Uterus (tissue), 3 donors: ENCODE measurements at regions not wholly inside any gene's neighbourhood (a gene's known extent, or its start where the extent isn't known, plus 50 kb on each side); places are given as distances from the start of the nearest gene placed in this dataset.
A peak's percentile ranks its signal among the peaks of the same experiment; 100 is the strongest.

Experiments
- DNase-seq, 2 donors: peaks; one replicate each; pipeline ENCODE4 v3.0.0-alpha.2; 2019 to 2020
- H3K27ac ChIP-seq, 2 donors: fragments of 200-600 bp; sonication (generic); 1 replicate in 1 of 2; 2 replicates in 1 of 2; pipeline ENCODE4 v1.5.1; 2016 to 2018
- H3K27me3 ChIP-seq, 2 donors: fragments of 200-600 bp; sonication (generic); one replicate each; pipeline ENCODE4 v1.5.1; 2018 to 2019; ENCODE audit warnings: control low read depth in 1 of 2
- H3K36me3 ChIP-seq, 2 donors: fragments of 200-600 bp; sonication (generic); one replicate each; pipeline ENCODE4 v1.5.1; 2019; ENCODE audit warnings: control low read depth in 1 of 2
- H3K4me1 ChIP-seq, 2 donors: fragments of 200-600 bp; sonication (generic); one replicate each; pipeline ENCODE4 v1.5.1; 2018 to 2019; ENCODE audit warnings: control low read depth in 1 of 2
- H3K4me3 ChIP-seq, 2 donors: fragments of 200-600 bp; sonication (generic); 1 replicate in 1 of 2; 2 replicates in 1 of 2; pipeline ENCODE4 v1.5.1; 2018 to 2019; ENCODE audit warnings: mild to moderate bottlenecking in 1 of 2
- H3K9me3 ChIP-seq, 2 donors: fragments of 200-600 bp; sonication (generic); one replicate each; pipeline ENCODE4 v1.5.1; 2019; ENCODE audit warnings: control low read depth in 1 of 2
- POLR2A ChIP-seq, 2 donors: fragments of 450-650 bp; IDR thresholded peaks; one replicate each; pipeline ENCODE4 v1.6.1; 2016; ENCODE audit warnings: antibody characterized with exemption in 2 of 2, mild to moderate bottlenecking in 1 of 2, moderate library complexity in 1 of 2
- intact Hi-C: fragments of 100-400 bp; cut with DNase I; formaldehyde crosslinking; loops from one replicate; pipeline ENCODE4 v1.15.1; 2023; ENCODE audit warnings: low total_unique reads
- TF ChIP-seq, protein P1 (sequence below), 4 experiments: fragments of 200-600 bp in 2 of 4; fragments of 450-650 bp in 2 of 4; sonication (generic) in 2 of 4; IDR thresholded peaks; one replicate each; pipeline ENCODE4 v1.5.1; 2016 to 2019; ENCODE audit warnings: antibody characterized with exemption in 4 of 4, mild to moderate bottlenecking in 2 of 4, moderate library complexity in 1 of 4
- donor health status: DM: yes; HTN: yes; CAD: no.

DNA sequence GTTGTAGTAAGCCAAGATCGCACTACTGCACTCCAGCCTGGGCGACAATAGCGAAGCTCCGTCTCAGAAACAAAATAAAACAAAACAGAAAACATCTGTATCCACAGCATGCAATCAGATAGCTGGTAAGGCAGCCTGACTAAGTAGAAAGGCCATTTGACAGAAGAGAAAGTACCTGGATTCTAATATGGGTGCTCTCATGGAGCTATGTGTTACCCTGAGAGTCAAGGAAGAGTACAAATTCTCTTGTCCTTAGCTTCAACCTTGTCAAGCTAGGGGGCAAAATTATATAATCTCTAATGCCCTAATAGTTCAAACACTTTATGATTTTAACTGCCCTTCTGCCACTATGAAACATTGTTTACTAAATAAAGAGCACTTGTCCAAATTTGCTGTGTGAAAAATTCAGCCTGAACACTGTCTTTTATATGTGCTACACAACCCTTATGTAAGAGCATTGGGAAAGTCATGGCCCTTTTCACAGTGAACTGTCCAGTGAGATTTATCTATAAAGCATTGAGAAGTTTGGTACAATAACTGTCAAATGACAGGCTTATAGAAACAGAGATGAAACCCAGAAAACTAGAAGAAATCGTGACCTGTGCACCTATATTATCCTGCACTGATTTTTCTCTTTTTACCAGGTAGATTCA, 51.2 kb upstream of the PRKG1 start:
- TF ChIP-seq, protein P1, sequence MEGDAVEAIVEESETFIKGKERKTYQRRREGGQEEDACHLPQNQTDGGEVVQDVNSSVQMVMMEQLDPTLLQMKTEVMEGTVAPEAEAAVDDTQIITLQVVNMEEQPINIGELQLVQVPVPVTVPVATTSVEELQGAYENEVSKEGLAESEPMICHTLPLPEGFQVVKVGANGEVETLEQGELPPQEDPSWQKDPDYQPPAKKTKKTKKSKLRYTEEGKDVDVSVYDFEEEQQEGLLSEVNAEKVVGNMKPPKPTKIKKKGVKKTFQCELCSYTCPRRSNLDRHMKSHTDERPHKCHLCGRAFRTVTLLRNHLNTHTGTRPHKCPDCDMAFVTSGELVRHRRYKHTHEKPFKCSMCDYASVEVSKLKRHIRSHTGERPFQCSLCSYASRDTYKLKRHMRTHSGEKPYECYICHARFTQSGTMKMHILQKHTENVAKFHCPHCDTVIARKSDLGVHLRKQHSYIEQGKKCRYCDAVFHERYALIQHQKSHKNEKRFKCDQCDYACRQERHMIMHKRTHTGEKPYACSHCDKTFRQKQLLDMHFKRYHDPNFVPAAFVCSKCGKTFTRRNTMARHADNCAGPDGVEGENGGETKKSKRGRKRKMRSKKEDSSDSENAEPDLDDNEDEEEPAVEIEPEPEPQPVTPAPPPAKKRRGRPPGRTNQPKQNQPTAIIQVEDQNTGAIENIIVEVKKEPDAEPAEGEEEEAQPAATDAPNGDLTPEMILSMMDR (IDR thresholded peaks at IDR 0.05), result no peak
- TF ChIP-seq POLR2A (IDR thresholded peaks at IDR 0.05), result no peak
- DNase-seq, result no peak
- Histone ChIP-seq H3K9me3 (no peaks in the 10 kb centered on the region), H3K4me3 (no peak overlapping the region), H3K27ac (peak overlapping the region in 1 of 2 donors; percentile 38), H3K4me1 (peaks cover 0 to 2% of the 10 kb centered on the region in 2 donors), H3K27me3 (no peaks in the 10 kb centered on the region), H3K36me3 (no peaks in the 10 kb centered on the region)
- intact Hi-C loops, result no loop called here

- no peaks in the 10 kb centered on the region for H3K9me3 ChIP-seq
- intact Hi-C loops, result no loop called here
- no peak for DNase-seq
- peak overlapping the region; percentile 12 to 38 for H3K27ac ChIP-seq
- H3K27me3 ChIP-seq, result no peaks in the 10 kb centered on the region
- TF ChIP-seq POLR2A (IDR thresholded peaks at IDR 0.05), result no peak
- TF ChIP-seq, protein P1 (IDR thresholded peaks at IDR 0.05), result no peak
- peaks cover 0 to 2% of the 10 kb centered on the region in 2 donors for H3K4me1 ChIP-seq
- no peak overlapping the region for H3K4me3 ChIP-seq
- no peaks in the 10 kb centered on the region for H3K36me3 ChIP-seq
Observed at GRCh38 chr10:51023636-51024035, 50.7 kb upstream of the PRKG1 start.
